Heart left ventricle (tissue), 13 donors: ENCODE measurements at regions not wholly inside any gene's neighbourhood (a gene's known extent, or its start where the extent isn't known, plus 50 kb on each side); places are given as distances from the start of the nearest gene placed in this dataset.

Experiments
- CTCF ChIP-seq, 12 donors: fragments of 200-600 bp; sonication (generic) in 4 of 12; IDR thresholded peaks; one replicate each; pipeline versions ENCODE4 v1.5.0 to v1.8.0; 2018 to 2022; ENCODE audit warnings: antibody characterized with exemption in 12 of 12, mild to moderate bottlenecking in 5 of 12
- POLR2A ChIP-seq, 2 donors: fragments of 450-650 bp; IDR thresholded peaks; one replicate each; pipeline ENCODE4 v1.6.1; 2017; ENCODE audit warnings: antibody characterized with exemption in 2 of 2, mild to moderate bottlenecking in 2 of 2, moderate library complexity in 2 of 2
- donor health status: ischemic (EF 13 %, LVEDD 7.1; RV severe dilation, severe dysfunction).
- donor health status: DM: no; HTN: yes; CAD: no.
- donor health status: DM: no; HTN: no; CAD: no.
- donor health status: ischemic (EF 25% LVEDD 6.9; RV normal size, moderate dysfunction).
- donor health status: ischemic (EF 25% LVEDD 5.7; RV mildly dilated, moderate dysfunction).
- donor health status: ischemic (EF 35%, LVEDD 5.7; RV mildly dilated, moderate dysfunction).
- donor health status: nonischemic (EF 11% LVEDD 7.7; RV severe dilation, severe dysfunction).
- donor health status: DM: yes; HTN: yes; CAD: no.
- donor health status: PGD.
- donor health status: ischemic (EF 29% LVEDD 5.4; RV normal size, mild dysfunction).
- donor health status: nonischemic (EF 23%, LVEDD 6.1; RV moderate dilation, normal function).

GRCh38 chr5:152137063-152137462 lies 212.4 kb upstream of the GLRA1 start:
- TF ChIP-seq CTCF (IDR thresholded peaks at IDR 0.05), result no peak
- TF ChIP-seq POLR2A (IDR thresholded peaks at IDR 0.05), result no peak
